ENCODE measurements at regions not wholly inside any gene's neighbourhood (a gene's known extent, or its start where the extent isn't known, plus 50 kb on each side); places are given as distances from the start of the nearest gene placed in this dataset.

DNA sequence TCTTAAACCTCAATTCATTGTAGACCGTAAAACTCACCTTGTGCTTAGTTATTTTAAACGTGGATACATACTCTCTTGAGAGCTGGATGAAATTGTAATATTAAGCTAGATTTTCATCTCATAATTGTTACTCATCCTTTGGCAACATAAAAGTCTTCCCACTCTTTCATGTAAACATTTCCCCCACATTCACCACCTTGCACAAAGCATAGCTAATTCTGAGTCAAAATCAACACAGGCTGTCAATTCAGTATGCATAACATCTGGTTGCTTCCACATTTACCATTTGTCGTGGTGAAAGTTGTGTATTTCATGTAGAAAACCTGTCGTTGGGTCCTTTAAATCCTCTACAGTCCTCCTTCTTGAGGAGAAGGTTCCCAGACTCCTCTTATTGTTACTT is 524.6 kb downstream of the OTOL1 start:
- ATAC-seq (no peak), DNase-seq (no peak)
- Histone ChIP-seq H3K36me3 (no peaks in the 10 kb centered on the region), H3K9me3 (no peaks in the 10 kb centered on the region), H3K27me3 (no peaks in the 10 kb centered on the region), H3K4me1 (no peaks in the 10 kb centered on the region), H3K4me3 (no peak overlapping the region), H3K27ac (no peak overlapping the region)
- TF ChIP-seq CTCF (IDR thresholded peaks at IDR 0.05), result no peak
- intact Hi-C loops (cut with DNase I), result no loop called here

- ATAC-seq, result no peak
Measured at GRCh38 chr3:162022911-162023310, 526.3 kb downstream of the OTOL1 start.

GRCh38 chr3:162029736-162030135 is 533.1 kb downstream of the OTOL1 start:
- Histone ChIP-seq H3K4me3 (no peak overlapping the region), H3K27ac (no peak overlapping the region), H3K27me3 (no peaks in the 10 kb centered on the region), H3K9me3 (no peaks in the 10 kb centered on the region), H3K4me1 (no peaks in the 10 kb centered on the region), H3K36me3 (no peaks in the 10 kb centered on the region)
- DNase-seq (no peak), ATAC-seq (no peak)
- intact Hi-C loops (cut with DNase I), result no loop called here
- TF ChIP-seq CTCF (IDR thresholded peaks at IDR 0.05), result no peak

More at GRCh38 chr3:162022911-162023310, 526.3 kb downstream of the OTOL1 start:
- H3K27ac ChIP-seq, result no peak overlapping the region
- no peak for DNase-seq
- H3K36me3 ChIP-seq, result no peaks in the 10 kb centered on the region
- no peaks in the 10 kb centered on the region for H3K9me3 ChIP-seq
- H3K27me3 ChIP-seq, result no peaks in the 10 kb centered on the region
- H3K4me1 ChIP-seq, result no peaks in the 10 kb centered on the region
- no peak overlapping the region for H3K4me3 ChIP-seq
- TF ChIP-seq CTCF (IDR thresholded peaks at IDR 0.05), result no peak
- intact Hi-C loops (cut with DNase I), result no loop called here

GRCh38 chr3:162034368-162034767 is 537.8 kb downstream of the OTOL1 start:
- no peaks in the 10 kb centered on the region for H3K36me3 ChIP-seq
- TF ChIP-seq CTCF (IDR thresholded peaks at IDR 0.05), result no peak
- no peaks in the 10 kb centered on the region for H3K27me3 ChIP-seq
- H3K9me3 ChIP-seq, result no peaks in the 10 kb centered on the region
- ATAC-seq, result no peak
- no peak overlapping the region for H3K27ac ChIP-seq
- intact Hi-C loops (cut with DNase I), result no loop called here
- H3K4me1 ChIP-seq, result no peaks in the 10 kb centered on the region
- DNase-seq, result no peak
- no peak overlapping the region for H3K4me3 ChIP-seq

- no peak for DNase-seq
- no peak overlapping the region for H3K27ac ChIP-seq
- H3K4me3 ChIP-seq, result no peak overlapping the region
- ATAC-seq, result no peak
- no peaks in the 10 kb centered on the region for H3K9me3 ChIP-seq
- H3K27me3 ChIP-seq, result no peaks in the 10 kb centered on the region
- H3K36me3 ChIP-seq, result no peaks in the 10 kb centered on the region
- no peaks in the 10 kb centered on the region for H3K4me1 ChIP-seq
- intact Hi-C loops (cut with DNase I), result no loop called here
- TF ChIP-seq CTCF (IDR thresholded peaks at IDR 0.05), result no peak
Measured at GRCh38 chr3:162041622-162042021, 545.0 kb downstream of the OTOL1 start.

GRCh38 chr3:162052636-162053035 is 556.0 kb downstream of the OTOL1 start:
- no peak for TF ChIP-seq CTCF (IDR thresholded peaks at IDR 0.05)
- H3K36me3 ChIP-seq, result no peaks in the 10 kb centered on the region
- intact Hi-C loops (cut with DNase I), result no loop called here

More at GRCh38 chr3:162052636-162053035, 556.0 kb downstream of the OTOL1 start:
- Histone ChIP-seq H3K27ac (no peak overlapping the region), H3K9me3 (no peaks in the 10 kb centered on the region), H3K4me3 (no peak overlapping the region), H3K27me3 (no peaks in the 10 kb centered on the region), H3K4me1 (no peaks in the 10 kb centered on the region)
- ATAC-seq (no peak), DNase-seq (no peak)

All from upper lobe of right lung (tissue), 1 donor.